ENCODE measurements at regions not wholly inside any gene's neighbourhood (a gene's known extent, or its start where the extent isn't known, plus 50 kb on each side); places are given as distances from the start of the nearest gene placed in this dataset.
"Not testable (repeated sequence)": the region's sequence is repeated elsewhere in the genome, so short reads cannot be mapped to it uniquely, and the experiment has no call there.

GRCh38 chr5:136738829-136739228 is 373.5 kb upstream of the TRPC7 start:
- DNase-seq = no peak

- DNase-seq = no peak
These were observed 370.7 kb upstream of the TRPC7 start for GRCh38 chr5:136736021-136736420.

- not testable (repeated sequence) for DNase-seq
These were observed 370.3 kb upstream of the TRPC7 start for GRCh38 chr5:136735611-136736010.

GRCh38 chr5:136734628-136735027 is 369.3 kb upstream of the TRPC7 start:
- no peak for DNase-seq

GRCh38 chr5:136732751-136733150 is 367.4 kb upstream of the TRPC7 start:
- no peak for DNase-seq

GRCh38 chr5:136731241-136731900 is 366.0 kb upstream of the TRPC7 start:
- peak; percentile 66 for DNase-seq

GRCh38 chr5:136730426-136730825 is 365.1 kb upstream of the TRPC7 start:
- peak; percentile 76 for DNase-seq

GRCh38 chr5:136729901-136730355 is 364.6 kb upstream of the TRPC7 start:
- peak; percentile 76 for DNase-seq

- no peak for DNase-seq
These were observed 361.2 kb upstream of the TRPC7 start for GRCh38 chr5:136726506-136726905.

GRCh38 chr5:136724161-136724560 is 358.8 kb upstream of the TRPC7 start:
- DNase-seq = no peak

- no peak for DNase-seq
These were observed 357.2 kb upstream of the TRPC7 start for GRCh38 chr5:136722581-136722980.

- no peak for DNase-seq
These were observed 356.7 kb upstream of the TRPC7 start for GRCh38 chr5:136722086-136722485.

GRCh38 chr5:136720674-136721073 is 355.3 kb upstream of the TRPC7 start:
- no peak for DNase-seq

GRCh38 chr5:136717917-136718316 is 352.6 kb upstream of the TRPC7 start:
- no peak for DNase-seq

GRCh38 chr5:136714286-136714685 is 348.9 kb upstream of the TRPC7 start:
- no peak for DNase-seq

GRCh38 chr5:136712628-136713027 is 347.3 kb upstream of the TRPC7 start:
- DNase-seq = no peak

GRCh38 chr5:136710834-136711233 is 345.5 kb upstream of the TRPC7 start:
- DNase-seq = no peak

GRCh38 chr5:136703706-136704105 is 338.4 kb upstream of the TRPC7 start:
- DNase-seq = no peak

- no peak for DNase-seq
These were observed 337.7 kb upstream of the TRPC7 start for GRCh38 chr5:136703036-136703435.

- no peak for DNase-seq
These were observed 335.8 kb upstream of the TRPC7 start for GRCh38 chr5:136701191-136701590.

GRCh38 chr5:136699651-136700050 is 334.3 kb upstream of the TRPC7 start:
- DNase-seq = no peak

GRCh38 chr5:136698970-136699369 is 333.6 kb upstream of the TRPC7 start:
- DNase-seq = no peak

- no peak for DNase-seq
These were observed 328.9 kb upstream of the TRPC7 start for GRCh38 chr5:136694258-136694657.

- no peak for DNase-seq
These were observed 324.2 kb upstream of the TRPC7 start for GRCh38 chr5:136689552-136689951.

- no peak for DNase-seq
These were observed 321.0 kb upstream of the TRPC7 start for GRCh38 chr5:136686192-136686872.

Measured in DMS79 treated with DMSO at 0.1 percent for 48 hours (cell line).